Ovary (tissue), 7 donors: ENCODE measurements at regions not wholly inside any gene's neighbourhood (a gene's known extent, or its start where the extent isn't known, plus 50 kb on each side); places are given as distances from the start of the nearest gene placed in this dataset.

ENCODE experiments used
- DNase-seq, 5 donors: peaks; one replicate each; pipeline ENCODE4 v3.0.0-alpha.2; 2019 to 2020
- H3K27ac ChIP-seq, 2 donors: fragments of 200-600 bp; one replicate each; pipeline versions ENCODE4 v1.5.1 to v1.8.0; 2019 to 2022
- H3K27me3 ChIP-seq: fragments of 200-600 bp; one replicate; pipeline ENCODE4 v1.8.0; 2022
- H3K36me3 ChIP-seq: fragments of 200-600 bp; sonication (generic); one replicate; pipeline ENCODE4 v1.5.1; 2019
- H3K4me1 ChIP-seq: one replicate; pipeline ENCODE4 v1.8.1; 2013; ENCODE audit warnings: mild to moderate bottlenecking, moderate library complexity; ENCODE audit not compliant: insufficient read depth
- H3K4me3 ChIP-seq: fragments of 200-600 bp; sonication (generic); one replicate; pipeline ENCODE4 v1.5.1; 2017
- H3K9me3 ChIP-seq, 2 donors: fragments of 200-600 bp in 1 of 2; sonication (generic) in 1 of 2; one replicate each; pipeline versions ENCODE4 v1.5.1 to v1.8.1; 2013 to 2019; ENCODE audit warnings: mild to moderate bottlenecking in 1 of 2, moderate library complexity in 1 of 2
- CTCF ChIP-seq, 3 donors: fragments of 450-650 bp in 2 of 3; fragments of 200-600 bp in 1 of 3; IDR thresholded peaks; one replicate each; pipeline versions ENCODE4 v1.5.1 to v1.8.0; 2016 to 2022; ENCODE audit warnings: antibody characterized with exemption in 3 of 3, mild to moderate bottlenecking in 1 of 3
- EP300 ChIP-seq: sonication (generic); formaldehyde crosslinking; IDR thresholded peaks from one replicate; pipeline ENCODE4 v1.6.1; 2017; ENCODE audit warnings: antibody characterized with exemption
- POLR2A ChIP-seq: fragments of 450-650 bp; IDR thresholded peaks from one replicate; pipeline ENCODE4 v1.6.1; 2017; ENCODE audit warnings: antibody characterized with exemption, mild to moderate bottlenecking, moderate library complexity
- whole genome bisulfite sequencing, 3 donors: extraction: QIAGEN DNeasy Blood & Tissue Kit in 1 of 3; methylation state at CpG; one replicate each; pipeline versions ENCODE4 v1.1.5 to v1.1.7; 2013 to 2017; 5-methylcytosine and 5-hydroxymethylcytosine counted together
- intact Hi-C, 4 donors: fragments of 100-400 bp; cut with DNase I; formaldehyde crosslinking; loops; one replicate each; pipeline versions ENCODE4 v1.11.0 to v1.15.1; 2022 to 2023
- donor health status: DM: no; HTN: no; CAD: no; lungs with moderate emphysema.
- donor health status: DM: no; HTN: no; CAD: no.
- donor health status: Bipolar disorder and iron deficiency.
- donor health status: DM: no; HTN: no; CAD: no.
- donor health status: DM: yes; HTN: yes; CAD: no.

- Histone ChIP-seq H3K27ac (no peak overlapping the region), H3K9me3 (no peaks in the 10 kb centered on the region), H3K4me1 (no peaks in the 10 kb centered on the region), H3K4me3 (no peak overlapping the region), H3K27me3 (no peaks in the 10 kb centered on the region), H3K36me3 (no peaks in the 10 kb centered on the region)
- TF ChIP-seq POLR2A (no peak), CTCF (IDR thresholded peaks at IDR 0.05) (no peak), EP300 (no peak)
- intact Hi-C loops = no loop called here
- DNase-seq = no peak
Measured at GRCh38 chr7:86968618-86969017, 90.8 kb downstream of the ELAPOR2 start.

GRCh38 chr7:86966916-86967315 lies 92.5 kb downstream of the ELAPOR2 start:
- TF ChIP-seq POLR2A = no peak
- no peak for TF ChIP-seq EP300
- TF ChIP-seq CTCF (IDR thresholded peaks at IDR 0.05) = no peak
- H3K27me3 ChIP-seq = no peaks in the 10 kb centered on the region
- H3K4me1 ChIP-seq = no peaks in the 10 kb centered on the region
- no peaks in the 10 kb centered on the region for H3K9me3 ChIP-seq
- no peak for DNase-seq
- H3K27ac ChIP-seq = no peak overlapping the region
- intact Hi-C loops = no loop called here
- H3K4me3 ChIP-seq = no peak overlapping the region
- 59 to 83% (median 73%) methylated on average over 2 of the region's 2 CpGs for WGBS, 3 donors
- H3K36me3 ChIP-seq = no peaks in the 10 kb centered on the region

GRCh38 chr7:86965727-86966120 lies 93.7 kb downstream of the ELAPOR2 start:
- H3K9me3 ChIP-seq = no peaks in the 10 kb centered on the region
- no peak overlapping the region for H3K4me3 ChIP-seq
- intact Hi-C loops = no loop called here
- TF ChIP-seq EP300 (no peak), CTCF (IDR thresholded peaks at IDR 0.05) (no peak), POLR2A (no peak)
- no peaks in the 10 kb centered on the region for H3K36me3 ChIP-seq
- no peak overlapping the region for H3K27ac ChIP-seq
- 36 to 64% (median 57%) methylated on average over 2 of the region's 2 CpGs for WGBS, 3 donors
- no peak for DNase-seq
- no peaks in the 10 kb centered on the region for H3K4me1 ChIP-seq
- no peaks in the 10 kb centered on the region for H3K27me3 ChIP-seq

- no peaks in the 10 kb centered on the region for H3K27me3 ChIP-seq
- WGBS, 3 donors = 33 to 48% (median 36%) methylated on average over 4 of the region's 4 CpGs
- intact Hi-C loops = no loop called here
- H3K4me3 ChIP-seq = no peak overlapping the region
- no peaks in the 10 kb centered on the region for H3K4me1 ChIP-seq
- no peaks in the 10 kb centered on the region for H3K36me3 ChIP-seq
- DNase-seq = no peak
- no peak overlapping the region for H3K27ac ChIP-seq
- no peaks in the 10 kb centered on the region for H3K9me3 ChIP-seq
- no peak for TF ChIP-seq EP300
- TF ChIP-seq CTCF (IDR thresholded peaks at IDR 0.05) = no peak
Measured at GRCh38 chr7:86964973-86965726, 94.3 kb downstream of the ELAPOR2 start.
